Thymus (tissue), 11 donors: ENCODE measurements at regions not wholly inside any gene's neighbourhood (a gene's known extent, or its start where the extent isn't known, plus 50 kb on each side); places are given as distances from the start of the nearest gene placed in this dataset.

Experiments used
- DNase-seq, 9 donors: peaks; one replicate each; pipeline ENCODE4 v3.0.0-alpha.2; 2013; ENCODE audit warnings: low spot score in 9 of 9, low read depth in 6 of 9, missing footprints in 1 of 9
- H3K27ac ChIP-seq, 2 donors: one replicate each; pipeline ENCODE4 v1.5.1; 2013; ENCODE audit warnings: control low read depth in 1 of 2, low read depth in 1 of 2, low read length in 1 of 2, mild to moderate bottlenecking in 1 of 2, moderate library complexity in 1 of 2
- H3K27me3 ChIP-seq, 2 donors: one replicate each; pipeline ENCODE4 v1.5.1; 2013; ENCODE audit warnings: low read length in 1 of 2; ENCODE audit not compliant: control insufficient read depth in 2 of 2, insufficient read depth in 1 of 2
- H3K36me3 ChIP-seq, 2 donors: one replicate each; pipeline ENCODE4 v1.5.1; 2013; ENCODE audit warnings: low read length in 1 of 2, mild to moderate bottlenecking in 1 of 2, moderate library complexity in 1 of 2; ENCODE audit not compliant: control insufficient read depth in 2 of 2, insufficient read depth in 2 of 2
- H3K4me1 ChIP-seq, 2 donors: one replicate each; pipeline ENCODE4 v1.5.1; 2013; ENCODE audit warnings: low read length in 2 of 2; ENCODE audit not compliant: control insufficient read depth in 2 of 2, insufficient read depth in 2 of 2
- H3K4me3 ChIP-seq, 2 donors: one replicate each; pipeline ENCODE4 v1.5.1; 2013; ENCODE audit warnings: low read length in 2 of 2, control low read depth in 1 of 2, mild to moderate bottlenecking in 1 of 2
- H3K9me3 ChIP-seq, 2 donors: one replicate each; pipeline ENCODE4 v1.5.1; 2013; ENCODE audit warnings: low read length in 1 of 2, mild to moderate bottlenecking in 1 of 2; ENCODE audit not compliant: control insufficient read depth in 2 of 2, insufficient read depth in 1 of 2
- WGBS: extraction: QIAGEN DNeasy Blood & Tissue Kit; methylation state at CpG from one replicate; pipeline ENCODE4 v1.1.7; 2013; 5-methylcytosine and 5-hydroxymethylcytosine counted together
- donor health status: healthy.

- Histone ChIP-seq H3K4me1 (no peaks in the 10 kb centered on the region), H3K27me3 (no peaks in the 10 kb centered on the region), H3K27ac (no peak overlapping the region), H3K4me3 (no peak overlapping the region), H3K36me3 (no peaks in the 10 kb centered on the region), H3K9me3 (no peaks in the 10 kb centered on the region)
- WGBS: 81% methylated on average over 2 of the region's 2 CpGs
- DNase-seq: no peak
Observed at GRCh38 chr10:55668326-55668922, 692.6 kb downstream of the ZWINT start.

- H3K36me3 ChIP-seq: no peaks in the 10 kb centered on the region
- no peaks in the 10 kb centered on the region for H3K9me3 ChIP-seq
- no peaks in the 10 kb centered on the region for H3K27me3 ChIP-seq
- H3K4me1 ChIP-seq: no peaks in the 10 kb centered on the region
- H3K4me3 ChIP-seq: no peak overlapping the region
- H3K27ac ChIP-seq: no peak overlapping the region
- DNase-seq: no peak
Observed at GRCh38 chr10:55653531-55653930, 707.5 kb downstream of the ZWINT start.

GRCh38 chr10:55641601-55642000 is 719.5 kb downstream of the ZWINT start:
- H3K4me3 ChIP-seq: no peak overlapping the region
- WGBS: 94% methylated on average over 1 of the region's 1 CpG
- DNase-seq: no peak

GRCh38 chr10:55631071-55631654 is 729.9 kb downstream of the ZWINT start:
- H3K4me1 ChIP-seq: no peaks in the 10 kb centered on the region

More at GRCh38 chr10:55641601-55642000, 719.5 kb downstream of the ZWINT start:
- H3K27me3 ChIP-seq: no peaks in the 10 kb centered on the region
- H3K27ac ChIP-seq: no peak overlapping the region
- no peaks in the 10 kb centered on the region for H3K9me3 ChIP-seq
- no peaks in the 10 kb centered on the region for H3K4me1 ChIP-seq
- H3K36me3 ChIP-seq: no peaks in the 10 kb centered on the region

GRCh38 chr10:55630491-55631056 is 730.5 kb downstream of the ZWINT start:
- H3K4me1 ChIP-seq: no peaks in the 10 kb centered on the region
- H3K9me3 ChIP-seq: no peaks in the 10 kb centered on the region
- H3K4me3 ChIP-seq: peak overlapping the region; percentile 30 to 37
- H3K36me3 ChIP-seq: no peaks in the 10 kb centered on the region
- peaks cover 30 to 47% of the 10 kb centered on the region in 2 donors for H3K27me3 ChIP-seq
- DNase-seq: peak in 1 of 9 donors; percentile 1
- H3K27ac ChIP-seq: no peak overlapping the region
- WGBS: 3% methylated on average over 35 of the region's 35 CpGs

More at GRCh38 chr10:55631071-55631654, 729.9 kb downstream of the ZWINT start:
- Histone ChIP-seq H3K27ac (no peak overlapping the region), H3K27me3 (peaks cover 30 to 47% of the 10 kb centered on the region in 2 donors), H3K4me3 (peak overlapping the region; percentile 30 to 37), H3K36me3 (no peaks in the 10 kb centered on the region), H3K9me3 (no peaks in the 10 kb centered on the region)
- DNase-seq: peak in 2 of 9 donors; percentile 16 to 33
- WGBS: 2% methylated on average over 49 of the region's 49 CpGs

- H3K27ac ChIP-seq: no peak overlapping the region
- 4% methylated on average over 21 of the region's 21 CpGs for WGBS
Observed at GRCh38 chr10:55629793-55630490, 731.1 kb downstream of the ZWINT start.

GRCh38 chr10:55628260-55628701 is 732.8 kb downstream of the ZWINT start:
- H3K9me3 ChIP-seq: no peaks in the 10 kb centered on the region
- no peaks in the 10 kb centered on the region for H3K4me1 ChIP-seq
- no peak for DNase-seq
- no peak overlapping the region for H3K27ac ChIP-seq
- H3K4me3 ChIP-seq: peak overlapping the region in 1 of 2 donors; percentile 9
- WGBS: 2% methylated on average over 30 of the region's 30 CpGs
- H3K36me3 ChIP-seq: no peaks in the 10 kb centered on the region
- H3K27me3 ChIP-seq: peaks cover 30 to 47% of the 10 kb centered on the region in 2 donors

More at GRCh38 chr10:55629793-55630490, 731.1 kb downstream of the ZWINT start:
- Histone ChIP-seq H3K4me3 (no peak overlapping the region), H3K4me1 (no peaks in the 10 kb centered on the region), H3K27me3 (peaks cover 30 to 47% of the 10 kb centered on the region in 2 donors), H3K9me3 (no peaks in the 10 kb centered on the region), H3K36me3 (no peaks in the 10 kb centered on the region)
- DNase-seq: peak in 1 of 9 donors; percentile 4

GRCh38 chr10:55627501-55628051 is 733.5 kb downstream of the ZWINT start:
- peak overlapping the region in 1 of 2 donors; percentile 9 for H3K4me3 ChIP-seq
- H3K9me3 ChIP-seq: no peaks in the 10 kb centered on the region
- no peaks in the 10 kb centered on the region for H3K4me1 ChIP-seq
- DNase-seq: no peak
- peaks cover 30 to 47% of the 10 kb centered on the region in 2 donors for H3K27me3 ChIP-seq
- no peak overlapping the region for H3K27ac ChIP-seq
- 8% methylated on average over 26 of the region's 26 CpGs for WGBS
- H3K36me3 ChIP-seq: no peaks in the 10 kb centered on the region
